ENCODE measurements at regions not wholly inside any gene's neighbourhood (a gene's known extent, or its start where the extent isn't known, plus 50 kb on each side); places are given as distances from the start of the nearest gene placed in this dataset.

DNA sequence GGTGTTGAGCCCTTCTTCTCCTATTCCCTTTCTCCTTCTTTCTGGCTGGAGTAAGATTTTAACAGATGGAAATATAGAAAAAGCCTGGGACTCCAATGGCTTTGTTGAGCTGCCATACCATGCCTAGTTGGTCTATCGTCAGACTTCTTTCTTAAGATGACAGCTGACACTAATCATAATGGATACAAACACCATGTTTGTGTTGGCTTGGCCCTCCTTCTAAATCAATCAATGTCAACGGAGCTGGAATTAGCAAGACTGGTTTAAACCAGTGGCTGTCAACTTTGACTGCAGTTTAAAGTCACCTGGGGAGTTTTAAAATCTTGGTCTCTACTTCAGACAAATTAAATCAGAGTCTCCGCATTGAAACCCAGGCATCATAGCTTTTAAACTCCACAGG, 264.5 kb upstream of the PRR16 start:
- DNase-seq: no peak
- Histone ChIP-seq H3K27ac (ENCODE audit: low read length in 2 of 2) (no peak overlapping the region), H3K4me3 (ENCODE audit: control extremely low read depth in 1 of 5, extremely low read depth in 1 of 5, insufficient read depth in 1 of 5, low read depth in 2 of 5, low read length in 4 of 5) (no peak overlapping the region), H2AFZ (ENCODE audit: insufficient read depth, low read depth, low read length, poor library complexity, severe bottlenecking) (no peak overlapping the region), H4K20me1 (ENCODE audit: control insufficient read depth, insufficient read depth, low read length, poor library complexity, severe bottlenecking) (no peaks in the 10 kb centered on the region), H3K36me3 (replicated peaks in 1 of 2; ENCODE audit: control extremely low read depth in 1 of 2, control insufficient read depth in 1 of 2, extremely low read depth in 1 of 2, insufficient read depth in 2 of 2, low read length in 1 of 2) (no peaks in the 10 kb centered on the region), H3K27me3 (replicated peaks in 1 of 4; ENCODE audit: control extremely low read depth in 1 of 4, control insufficient read depth in 3 of 4, insufficient read depth in 4 of 4, low read length in 3 of 4) (no peaks in the 10 kb centered on the region), H3K4me1 (ENCODE audit: control insufficient read depth in 2 of 2, insufficient read depth in 2 of 2, low read length in 2 of 2) (no peaks in the 10 kb centered on the region), H3K4me2 (replicated peaks; ENCODE audit: low read depth, low read length, poor library complexity, severe bottlenecking) (no peak overlapping the region), H3K9me3 (ENCODE audit: control extremely low read depth in 1 of 3, control insufficient read depth in 2 of 3, insufficient read depth in 1 of 3, low read length in 2 of 3) (no peaks in the 10 kb centered on the region), H3K9ac (ENCODE audit: low read length) (no peak overlapping the region), H3K79me2 (ENCODE audit: control insufficient read depth, insufficient read depth, low read length) (no peaks in the 10 kb centered on the region)
- H3K4me3 Mint-ChIP-seq: no peak overlapping the region
- intact Hi-C loops (cut with micrococcal nuclease): no loop called here
- H3K9me3 Mint-ChIP-seq (ENCODE audit: insufficient read depth): peaks cover under 1% of the 10 kb centered on the region
- no peak for TF ChIP-seq EZH2 (IDR thresholded peaks at IDR 0.05; ENCODE audit: borderline replicate concordance, insufficient read depth, low read depth, low read length, poor library complexity, severe bottlenecking)
- TF ChIP-seq, protein P1, sequence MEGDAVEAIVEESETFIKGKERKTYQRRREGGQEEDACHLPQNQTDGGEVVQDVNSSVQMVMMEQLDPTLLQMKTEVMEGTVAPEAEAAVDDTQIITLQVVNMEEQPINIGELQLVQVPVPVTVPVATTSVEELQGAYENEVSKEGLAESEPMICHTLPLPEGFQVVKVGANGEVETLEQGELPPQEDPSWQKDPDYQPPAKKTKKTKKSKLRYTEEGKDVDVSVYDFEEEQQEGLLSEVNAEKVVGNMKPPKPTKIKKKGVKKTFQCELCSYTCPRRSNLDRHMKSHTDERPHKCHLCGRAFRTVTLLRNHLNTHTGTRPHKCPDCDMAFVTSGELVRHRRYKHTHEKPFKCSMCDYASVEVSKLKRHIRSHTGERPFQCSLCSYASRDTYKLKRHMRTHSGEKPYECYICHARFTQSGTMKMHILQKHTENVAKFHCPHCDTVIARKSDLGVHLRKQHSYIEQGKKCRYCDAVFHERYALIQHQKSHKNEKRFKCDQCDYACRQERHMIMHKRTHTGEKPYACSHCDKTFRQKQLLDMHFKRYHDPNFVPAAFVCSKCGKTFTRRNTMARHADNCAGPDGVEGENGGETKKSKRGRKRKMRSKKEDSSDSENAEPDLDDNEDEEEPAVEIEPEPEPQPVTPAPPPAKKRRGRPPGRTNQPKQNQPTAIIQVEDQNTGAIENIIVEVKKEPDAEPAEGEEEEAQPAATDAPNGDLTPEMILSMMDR (IDR thresholded peaks at IDR 0.05): no peak
- no peak overlapping the region for H3K27ac Mint-ChIP-seq
- 96% methylated on average over 3 of the region's 3 CpGs for WGBS (ENCODE audit: insufficient coverage)
- no peaks in the 10 kb centered on the region for H3K4me1 Mint-ChIP-seq
- no peaks in the 10 kb centered on the region for H3K27me3 Mint-ChIP-seq
- ATAC-seq (ENCODE audit: low read depth): no peak
- ChIA-PET POLR2A (no interaction called here), CTCF (no interaction called here)

DNA sequence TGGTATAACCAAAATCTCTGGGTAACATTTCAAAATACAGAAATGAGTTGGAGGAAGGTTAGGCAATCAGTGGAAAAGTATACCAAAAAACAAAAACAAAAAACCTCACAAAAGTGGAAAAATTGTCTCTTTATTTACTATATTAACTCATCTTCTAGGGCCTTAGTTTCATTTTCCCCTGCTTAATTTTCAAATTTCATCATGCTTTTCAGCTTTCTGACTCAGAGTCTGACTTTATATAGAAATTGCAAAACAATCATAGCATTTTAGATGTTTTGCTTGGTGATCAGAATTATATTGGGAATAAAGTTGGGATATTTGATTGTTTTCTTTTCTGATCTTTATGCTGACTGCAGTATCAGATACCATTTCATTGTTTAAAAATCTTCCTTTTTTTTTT, 257.0 kb upstream of the PRR16 start:
- no peak for DNase-seq
- no peaks in the 10 kb centered on the region for H4K20me1 ChIP-seq (ENCODE audit: control insufficient read depth, insufficient read depth, low read length, poor library complexity, severe bottlenecking)
- H3K36me3 ChIP-seq (replicated peaks in 1 of 2; ENCODE audit: control extremely low read depth in 1 of 2, control insufficient read depth in 1 of 2, extremely low read depth in 1 of 2, insufficient read depth in 2 of 2, low read length in 1 of 2): no peaks in the 10 kb centered on the region
- H3K79me2 ChIP-seq (ENCODE audit: control insufficient read depth, insufficient read depth, low read length): no peaks in the 10 kb centered on the region
- no peaks in the 10 kb centered on the region for H3K4me1 Mint-ChIP-seq
- no peaks in the 10 kb centered on the region for H3K27me3 Mint-ChIP-seq
- no peak overlapping the region for H3K4me3 Mint-ChIP-seq
- no peaks in the 10 kb centered on the region for H3K27me3 ChIP-seq (replicated peaks in 1 of 4; ENCODE audit: control extremely low read depth in 1 of 4, control insufficient read depth in 3 of 4, insufficient read depth in 4 of 4, low read length in 3 of 4)
- no peak for TF ChIP-seq EZH2 (IDR thresholded peaks at IDR 0.05; ENCODE audit: borderline replicate concordance, insufficient read depth, low read depth, low read length, poor library complexity, severe bottlenecking)
- TF ChIP-seq, protein P1 (IDR thresholded peaks at IDR 0.05): no peak
- no peak overlapping the region for H2AFZ ChIP-seq (ENCODE audit: insufficient read depth, low read depth, low read length, poor library complexity, severe bottlenecking)
- POLR2A ChIA-PET: no interaction called here
- no peak for ATAC-seq (ENCODE audit: low read depth)
- no peaks in the 10 kb centered on the region for H3K4me1 ChIP-seq (ENCODE audit: control insufficient read depth in 2 of 2, insufficient read depth in 2 of 2, low read length in 2 of 2)
- no peak overlapping the region for H3K9ac ChIP-seq (ENCODE audit: low read length)
- CTCF ChIA-PET: no interaction called here
- H3K9me3 ChIP-seq (ENCODE audit: control extremely low read depth in 1 of 3, control insufficient read depth in 2 of 3, insufficient read depth in 1 of 3, low read length in 2 of 3): peaks cover 0 to 2% (median 0%) of the 10 kb centered on the region in 3 donors
- H3K9me3 Mint-ChIP-seq (ENCODE audit: insufficient read depth): peaks cover 4% of the 10 kb centered on the region
- no peak overlapping the region for H3K4me3 ChIP-seq (ENCODE audit: control extremely low read depth in 1 of 5, extremely low read depth in 1 of 5, insufficient read depth in 1 of 5, low read depth in 2 of 5, low read length in 4 of 5)
- no peak overlapping the region for H3K4me2 ChIP-seq (replicated peaks; ENCODE audit: low read depth, low read length, poor library complexity, severe bottlenecking)
- H3K27ac ChIP-seq (ENCODE audit: low read length in 2 of 2): no peak overlapping the region
- H3K27ac Mint-ChIP-seq: no peak overlapping the region
- intact Hi-C loops (cut with micrococcal nuclease): no loop called here

All from B cell (primary cell).